H1 (cell line): ENCODE measurements at regions not wholly inside any gene's neighbourhood (a gene's known extent, or its start where the extent isn't known, plus 50 kb on each side); places are given as distances from the start of the nearest gene placed in this dataset.

Source experiments
- EGR1 ChIP-seq: IDR thresholded peaks from 2 replicates; pipeline ENCODE4 v1.6.1; 2011; ENCODE audit warnings: low read depth, low read length, borderline replicate concordance
- RXRA ChIP-seq: IDR thresholded peaks from 2 replicates; pipeline ENCODE4 v1.6.1; 2011; ENCODE audit warnings: low read depth, mild to moderate bottlenecking, low read length, moderate library complexity; ENCODE audit not compliant: insufficient read depth
- SAP30 ChIP-seq: fragments of 300-600 bp; sonication (generic); IDR thresholded peaks from 2 replicates; pipeline ENCODE4 v1.7.1; 2012; ENCODE audit warnings: low read length, moderate library complexity, mild to moderate bottlenecking, inconsistent platforms; ENCODE audit not compliant: insufficient read depth, insufficient replicate concordance
- SIRT6 ChIP-seq: IDR thresholded peaks from one replicate; pipeline ENCODE4 v1.7.1; 2012; ENCODE audit warnings: low read length, inconsistent platforms
- ZNF274 ChIP-seq: IDR thresholded peaks from 2 replicates; pipeline ENCODE4 v1.7.0; 2012; ENCODE audit warnings: low read length, borderline replicate concordance; ENCODE audit errors: extremely low read depth

DNA sequence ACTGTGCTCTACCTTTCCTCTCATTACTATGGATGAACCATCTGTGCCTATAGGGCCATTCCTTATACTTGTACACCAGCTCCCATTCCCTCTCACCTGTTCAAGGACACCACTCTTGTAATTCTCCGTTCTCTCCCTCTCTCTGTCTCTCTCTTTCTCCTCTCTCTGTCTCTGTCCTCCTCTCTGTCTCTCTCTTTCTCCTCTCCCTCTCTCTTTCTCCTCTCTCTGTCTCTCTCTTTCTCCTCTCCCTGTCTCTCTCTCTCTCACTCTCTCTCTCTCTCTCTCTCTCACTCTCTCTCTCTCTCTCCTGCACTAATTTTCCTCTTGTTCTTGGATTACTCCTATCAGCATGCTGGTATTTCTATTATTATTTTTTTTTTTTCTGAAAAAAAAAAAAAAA lies 78.9 kb upstream of the RMDN2 start (continued):
- TF ChIP-seq SAP30, result no peak
- TF ChIP-seq SIRT6, result no peak
- TF ChIP-seq ZNF274, result no peak
- TF ChIP-seq EGR1, result no peak
- TF ChIP-seq RXRA, result no peak
